ENCODE measurements at regions not wholly inside any gene's neighbourhood (a gene's known extent, or its start where the extent isn't known, plus 50 kb on each side); places are given as distances from the start of the nearest gene placed in this dataset.

GRCh38 chr2:128996078-128996477, 677.4 kb upstream of the HS6ST1 start:
- TF ChIP-seq, protein P1, sequence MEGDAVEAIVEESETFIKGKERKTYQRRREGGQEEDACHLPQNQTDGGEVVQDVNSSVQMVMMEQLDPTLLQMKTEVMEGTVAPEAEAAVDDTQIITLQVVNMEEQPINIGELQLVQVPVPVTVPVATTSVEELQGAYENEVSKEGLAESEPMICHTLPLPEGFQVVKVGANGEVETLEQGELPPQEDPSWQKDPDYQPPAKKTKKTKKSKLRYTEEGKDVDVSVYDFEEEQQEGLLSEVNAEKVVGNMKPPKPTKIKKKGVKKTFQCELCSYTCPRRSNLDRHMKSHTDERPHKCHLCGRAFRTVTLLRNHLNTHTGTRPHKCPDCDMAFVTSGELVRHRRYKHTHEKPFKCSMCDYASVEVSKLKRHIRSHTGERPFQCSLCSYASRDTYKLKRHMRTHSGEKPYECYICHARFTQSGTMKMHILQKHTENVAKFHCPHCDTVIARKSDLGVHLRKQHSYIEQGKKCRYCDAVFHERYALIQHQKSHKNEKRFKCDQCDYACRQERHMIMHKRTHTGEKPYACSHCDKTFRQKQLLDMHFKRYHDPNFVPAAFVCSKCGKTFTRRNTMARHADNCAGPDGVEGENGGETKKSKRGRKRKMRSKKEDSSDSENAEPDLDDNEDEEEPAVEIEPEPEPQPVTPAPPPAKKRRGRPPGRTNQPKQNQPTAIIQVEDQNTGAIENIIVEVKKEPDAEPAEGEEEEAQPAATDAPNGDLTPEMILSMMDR (conservative IDR thresholded peaks at IDR 0.05; ENCODE audit: low read depth, low read length): no peak
- TF ChIP-seq EZH2 (IDR thresholded peaks at IDR 0.05; ENCODE audit: low read length, unreplicated experiment) (no peak), EZH2phosphoT487 (IDR thresholded peaks at IDR 0.05; ENCODE audit: borderline replicate concordance, low read length) (no peak)
